CD14-positive monocyte (primary cell): ENCODE measurements at regions not wholly inside any gene's neighbourhood (a gene's known extent, or its start where the extent isn't known, plus 50 kb on each side); places are given as distances from the start of the nearest gene placed in this dataset.

Experiments
- DNase-seq, 3 donors: peaks; one replicate each; pipeline ENCODE4 v3.0.0-alpha.2; 2011 to 2022
- H2AFZ ChIP-seq: 2 replicates; pipeline ENCODE4 v1.6.0; 2012; ENCODE audit warnings: mild to moderate bottlenecking, low read depth, low read length, inconsistent platforms; ENCODE audit not compliant: insufficient read depth, poor library complexity, severe bottlenecking
- H3K27ac ChIP-seq, 2 donors: 1 replicate in 1 of 2; 2 replicates in 1 of 2; pipeline ENCODE4 v1.5.1; 2012 to 2013; ENCODE audit warnings: low read length in 2 of 2, control low read depth in 1 of 2, inconsistent platforms in 1 of 2, low read depth in 1 of 2, mild to moderate bottlenecking in 1 of 2
- H3K27me3 ChIP-seq, 2 donors: one replicate each; pipeline versions ENCODE4 v1.6.0 to v1.6.1; 2011 to 2013; ENCODE audit warnings: low read length in 2 of 2; ENCODE audit not compliant: control insufficient read depth in 2 of 2, insufficient read depth in 2 of 2
- H3K36me3 ChIP-seq, 2 donors: replicated peaks in 1 of 2; 1 replicate in 1 of 2; 2 replicates in 1 of 2; pipeline versions ENCODE4 v1.5.1 to v1.6.1; 2012 to 2013; ENCODE audit warnings: low read length in 2 of 2, control low read depth in 1 of 2, inconsistent platforms in 1 of 2, mild to moderate bottlenecking in 1 of 2; ENCODE audit not compliant: insufficient read depth in 2 of 2, control insufficient read depth in 1 of 2
- H3K4me1 ChIP-seq, 2 donors: 1 replicate in 1 of 2; 2 replicates in 1 of 2; pipeline versions ENCODE4 v1.5.1 to v1.6.1; 2012 to 2013; ENCODE audit warnings: low read length in 2 of 2, control low read depth in 1 of 2, inconsistent platforms in 1 of 2, mild to moderate bottlenecking in 1 of 2, moderate library complexity in 1 of 2; ENCODE audit not compliant: insufficient read depth in 2 of 2, control insufficient read depth in 1 of 2
- H3K4me2 ChIP-seq: replicated peaks from 2 replicates; pipeline ENCODE3; 2012; ENCODE audit warnings: low read length, moderate library complexity, mild to moderate bottlenecking; ENCODE audit not compliant: poor library complexity, severe bottlenecking; ENCODE audit errors: extremely low read depth
- H3K4me3 ChIP-seq, 3 experiments: fragments of 200-600 bp in 1 of 3; sonication (generic) in 1 of 3; replicated peaks in 1 of 3; 1 replicate in 2 of 3; 2 replicates in 1 of 3; pipeline ENCODE4 v1.5.1; 2011 to 2013; ENCODE audit warnings: low read length in 3 of 3, mild to moderate bottlenecking in 3 of 3, control low read depth in 2 of 3, low read depth in 2 of 3, inconsistent platforms in 1 of 3, moderate library complexity in 1 of 3
- H3K79me2 ChIP-seq: 2 replicates; pipeline ENCODE4 v1.6.0; 2012; ENCODE audit warnings: mild to moderate bottlenecking, control low read depth, inconsistent platforms, low read length, moderate library complexity; ENCODE audit not compliant: insufficient read depth
- H3K9ac ChIP-seq: 2 replicates; pipeline ENCODE4 v1.6.0; 2017; ENCODE audit warnings: low read length, mild to moderate bottlenecking; ENCODE audit not compliant: insufficient read depth, poor library complexity, severe bottlenecking
- H3K9me3 ChIP-seq, 2 donors: replicated peaks in 1 of 2; 1 replicate in 1 of 2; 2 replicates in 1 of 2; pipeline versions ENCODE4 v1.5.1 to v1.6.1; 2012 to 2013; ENCODE audit warnings: low read length in 2 of 2, control low read depth in 1 of 2; ENCODE audit not compliant: control insufficient read depth in 1 of 2, insufficient read depth in 1 of 2
- H4K20me1 ChIP-seq: 2 replicates; pipeline ENCODE4 v1.6.0; 2012; ENCODE audit warnings: mild to moderate bottlenecking, low read length, control low read depth, moderate library complexity; ENCODE audit not compliant: insufficient read depth
- H3K27ac Mint-ChIP-seq, 7 donors: one replicate each; pipeline ENCODE4 v1.8.0; 2020; ENCODE audit warnings: mild to moderate bottlenecking in 7 of 7, mixed read lengths in 7 of 7, moderate library complexity in 6 of 7, inconsistent platforms in 2 of 7
- H3K27me3 Mint-ChIP-seq, 3 donors: one replicate each; pipeline ENCODE4 v1.8.0; 2021 to 2022; ENCODE audit warnings: low read depth in 3 of 3, mild to moderate bottlenecking in 3 of 3, mixed read lengths in 3 of 3, moderate library complexity in 3 of 3, inconsistent platforms in 1 of 3
- H3K36me3 Mint-ChIP-seq, 2 donors: one replicate each; pipeline ENCODE4 v1.8.0; 2020; ENCODE audit warnings: mixed read lengths in 2 of 2, inconsistent platforms in 1 of 2, mild to moderate bottlenecking in 1 of 2
- H3K4me1 Mint-ChIP-seq: one replicate; pipeline ENCODE4 v1.8.0; 2020; ENCODE audit warnings: mild to moderate bottlenecking, mixed read lengths
- H3K4me3 Mint-ChIP-seq, 2 donors: one replicate each; pipeline ENCODE4 v1.8.0; 2020; ENCODE audit warnings: mild to moderate bottlenecking in 2 of 2, mixed read lengths in 2 of 2, moderate library complexity in 1 of 2
- H3K9me3 Mint-ChIP-seq, 7 donors: one replicate each; pipeline ENCODE4 v1.8.0; 2020 to 2022; ENCODE audit warnings: mixed read lengths in 7 of 7, mild to moderate bottlenecking in 6 of 7, moderate library complexity in 6 of 7, inconsistent platforms in 2 of 7
- CTCF ChIP-seq: fragments of 200-600 bp; IDR thresholded peaks from one replicate; pipeline ENCODE4 v1.8.0; 2022; ENCODE audit warnings: antibody characterized with exemption, mild to moderate bottlenecking
- WGBS: methylation state at CpG from one replicate; pipeline ENCODE4 v1.1.5; 2013; ENCODE audit warnings: missing lambda C conversion rate; ENCODE audit not compliant: insufficient coverage; 5-methylcytosine and 5-hydroxymethylcytosine counted together
- intact Hi-C, 2 donors: fragments of 100-400 bp; cut with micrococcal nuclease; formaldehyde crosslinking; loops; one replicate each; pipeline versions ENCODE4 v1.15.0 to v1.15.1; 2023

DNA sequence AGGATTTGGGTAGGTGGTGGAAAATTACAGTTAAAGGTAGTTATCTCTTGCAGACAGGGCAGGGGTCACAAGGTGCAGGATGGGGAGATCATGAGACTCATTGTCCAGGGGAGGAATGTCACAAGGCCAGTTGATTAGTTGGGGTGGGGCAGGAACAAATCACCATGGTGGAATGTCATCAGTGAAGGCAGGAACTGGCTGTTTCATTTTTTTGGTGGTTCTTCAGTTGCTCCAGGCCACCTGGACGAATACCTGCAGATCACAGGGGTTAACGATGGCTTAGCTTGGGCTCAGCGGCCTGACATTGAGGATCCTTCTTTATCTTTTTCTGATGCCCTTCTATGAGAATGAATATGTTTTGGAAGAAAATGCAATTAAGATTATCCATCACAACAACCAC is 87.1 kb downstream of the KPNA2 start:
- WGBS: 100% methylated on average over 1 of the region's 3 CpGs
- Histone ChIP-seq H3K9me3 (peaks cover 0 to 10% of the 10 kb centered on the region in 2 donors), H3K4me1 (no peaks in the 10 kb centered on the region), H2AFZ (no peak overlapping the region), H3K79me2 (no peaks in the 10 kb centered on the region), H3K4me3 (no peak overlapping the region), H3K9ac (no peak overlapping the region), H3K27me3 (no peaks in the 10 kb centered on the region), H4K20me1 (no peaks in the 10 kb centered on the region), H3K4me2 (no peak overlapping the region), H3K36me3 (peaks cover 23 to 87% of the 10 kb centered on the region in 2 donors), H3K27ac (no peak overlapping the region)
- Mint-ChIP-seq H3K9me3 (peaks cover 6 to 11% (median 8%) of the 10 kb centered on the region in 7 donors), H3K4me1 (peaks cover 9% of the 10 kb centered on the region), H3K27me3 (no peaks in the 10 kb centered on the region), H3K36me3 (peaks cover 61 to 83% of the 10 kb centered on the region in 2 donors), H3K4me3 (no peak overlapping the region), H3K27ac (no peak overlapping the region)
- DNase-seq: no peak
- intact Hi-C loops: no loop called here
- TF ChIP-seq CTCF: no peak

DNA sequence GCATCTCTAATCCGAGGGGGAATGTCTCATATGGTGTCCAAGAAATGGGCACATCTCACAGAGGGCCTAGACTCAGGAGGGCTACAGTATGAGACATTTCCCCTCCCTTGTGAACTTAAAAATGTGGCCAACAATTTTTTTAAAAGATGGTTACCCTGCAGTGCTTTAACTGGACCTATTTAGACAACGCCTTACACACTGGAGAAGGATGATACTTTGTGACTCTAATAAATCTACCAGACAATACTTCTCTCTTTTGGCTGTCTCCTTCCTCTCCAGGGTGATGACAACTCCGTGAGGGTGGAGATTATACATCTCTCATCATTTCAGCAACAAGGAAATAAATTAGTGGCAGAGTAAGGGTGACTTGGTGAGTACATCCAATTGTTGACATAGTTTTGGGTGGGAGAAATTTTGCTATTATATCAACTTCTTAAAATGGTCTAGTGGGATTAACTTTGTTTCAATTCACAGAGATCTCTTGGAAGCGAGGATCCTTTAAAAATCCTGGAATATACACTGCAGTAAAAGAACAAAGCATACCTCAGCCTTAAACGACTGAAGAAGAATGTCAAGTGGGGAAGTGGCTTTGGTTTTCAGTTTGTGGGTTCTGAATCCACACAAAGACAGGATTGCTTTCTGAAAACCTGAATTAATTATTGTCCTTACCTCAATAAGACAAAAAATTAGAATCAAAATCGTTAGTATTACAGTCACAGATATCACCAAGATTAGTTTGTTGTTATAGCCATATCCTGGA is 89.8 kb downstream of the KPNA2 start:
- H3K36me3 ChIP-seq: peaks cover 20 to 81% of the 10 kb centered on the region in 2 donors
- no peak overlapping the region for H3K4me3 ChIP-seq
- H3K9me3 ChIP-seq: peaks cover 0 to 10% of the 10 kb centered on the region in 2 donors
- no CpG with 5 or more reads among the region's 6 CpGs for WGBS
- intact Hi-C loops: no loop called here
- peak overlapping the region in 5 of 7 donors; percentile 12 to 72 (median 43) for H3K27ac Mint-ChIP-seq
- H2AFZ ChIP-seq: no peak overlapping the region
- no peaks in the 10 kb centered on the region for H3K4me1 ChIP-seq
- no peak for DNase-seq
- H3K36me3 Mint-ChIP-seq: peaks cover 59 to 80% of the 10 kb centered on the region in 2 donors
- H3K27me3 Mint-ChIP-seq: no peaks in the 10 kb centered on the region
- H3K4me3 Mint-ChIP-seq: no peak overlapping the region
- H3K27ac ChIP-seq: no peak overlapping the region
- no peak overlapping the region for H3K9ac ChIP-seq
- no peaks in the 10 kb centered on the region for H3K79me2 ChIP-seq
- H3K4me1 Mint-ChIP-seq: peaks cover 9% of the 10 kb centered on the region
- TF ChIP-seq CTCF: no peak
- H3K4me2 ChIP-seq: no peak overlapping the region
- no peaks in the 10 kb centered on the region for H4K20me1 ChIP-seq
- no peaks in the 10 kb centered on the region for H3K27me3 ChIP-seq
- H3K9me3 Mint-ChIP-seq: peaks cover 3 to 11% (median 8%) of the 10 kb centered on the region in 7 donors
